H1 (cell line): ENCODE measurements at regions not wholly inside any gene's neighbourhood (a gene's known extent, or its start where the extent isn't known, plus 50 kb on each side); places are given as distances from the start of the nearest gene placed in this dataset.

Source experiments
- CHD1 ChIP-seq: IDR thresholded peaks from 2 replicates; pipeline ENCODE4 v1.6.1; 2012; ENCODE audit warnings: low read depth, low read length, improper control_type of control experiment
- CHD7 ChIP-seq: fragments of 300-600 bp; sonication (generic); IDR thresholded peaks from 2 replicates; pipeline ENCODE4 v1.7.1; 2012; ENCODE audit warnings: low read length, moderate library complexity, mild to moderate bottlenecking, inconsistent platforms; ENCODE audit not compliant: insufficient replicate concordance
- CREB1 ChIP-seq: IDR thresholded peaks from 2 replicates; pipeline ENCODE4 v1.6.1; 2012; ENCODE audit warnings: inconsistent platforms
- EGR1 ChIP-seq: IDR thresholded peaks from 2 replicates; pipeline ENCODE4 v1.6.1; 2011; ENCODE audit warnings: low read depth, low read length, borderline replicate concordance
- NRF1 ChIP-seq: IDR thresholded peaks from 2 replicates; pipeline ENCODE4 v1.6.1; 2011; ENCODE audit warnings: mild to moderate bottlenecking, low read depth, low read length, improper control_type of control experiment
- POLR2AphosphoS5 ChIP-seq: IDR thresholded peaks from 2 replicates; pipeline ENCODE4 v1.6.1; 2011; ENCODE audit warnings: low read depth, low read length
- SP4 ChIP-seq: IDR thresholded peaks from 2 replicates; pipeline ENCODE4 v1.6.1; 2012; ENCODE audit warnings: low read length, inconsistent platforms
- SUZ12 ChIP-seq: fragments of 200-600 bp; sonication (generic); IDR thresholded peaks from 2 replicates; pipeline ENCODE4 v1.6.1; 2012; ENCODE audit warnings: mild to moderate bottlenecking, inconsistent platforms, low read length, moderate library complexity, mixed read lengths

- TF ChIP-seq CHD7 (no peak), CHD1 (no peak), CREB1 (no peak), POLR2AphosphoS5 (no peak), SUZ12 (no peak), NRF1 (no peak), EGR1 (no peak), SP4 (no peak)
These were observed 127.8 kb upstream of the SYT4 start (continued) for GRCh38 chr18:43405097-43405496.
